ENCODE measurements at regions not wholly inside any gene's neighbourhood (a gene's known extent, or its start where the extent isn't known, plus 50 kb on each side); places are given as distances from the start of the nearest gene placed in this dataset.

DNA sequence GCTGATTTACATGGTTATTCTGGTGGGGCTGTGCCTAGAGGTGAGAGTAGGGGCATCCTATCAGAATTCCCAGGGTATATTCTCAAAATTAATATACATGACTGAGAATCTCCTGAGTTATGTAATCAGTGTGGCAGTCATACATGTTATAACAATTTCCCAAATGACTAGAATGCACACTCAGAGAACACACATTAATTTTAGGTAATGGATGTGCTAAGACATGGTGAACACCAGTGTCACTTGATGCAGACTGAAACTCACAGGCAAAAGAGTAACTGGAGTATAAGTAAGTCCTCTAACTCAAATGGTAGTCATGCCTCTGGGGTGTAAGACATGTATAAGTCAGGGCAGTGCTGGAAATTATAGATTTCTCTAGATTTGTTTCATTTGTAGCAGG is 1198.4 kb upstream of the CITED2 start:
- FAIRE-seq (no peak), DNase-seq (ENCODE audit: extremely low read depth in 1 of 4, low spot score in 3 of 4) (no peak), ATAC-seq (no peak; the same call in 2 of the 3 replicates)
- Histone ChIP-seq H3K9me1 (ENCODE audit: control insufficient read depth, insufficient read depth, low read length) (no peaks in the 10 kb centered on the region), H3K9me3 (replicated peaks; ENCODE audit: control insufficient read depth, insufficient read depth, low read depth, low read length) (no peaks in the 10 kb centered on the region), H3K36me3 (ENCODE audit: control insufficient read depth, insufficient read depth, low read length) (no peaks in the 10 kb centered on the region), H3K4me3 (no peak overlapping the region), H3K79me2 (ENCODE audit: control insufficient read depth, insufficient read depth, low read length) (no peaks in the 10 kb centered on the region), H3K4me1 (replicated peaks in 1 of 2; ENCODE audit: control insufficient read depth in 2 of 2, insufficient read depth in 2 of 2, low read length in 2 of 2) (no peaks in the 10 kb centered on the region), H3K27me3 (ENCODE audit: control insufficient read depth in 2 of 2, insufficient read depth in 2 of 2, low read length in 2 of 2) (no peaks in the 10 kb centered on the region), H3K4me2 (ENCODE audit: insufficient read depth, low read length) (no peak overlapping the region), H2AFZ (ENCODE audit: low read depth, low read length) (no peak overlapping the region), H3K9ac (ENCODE audit: insufficient read depth in 1 of 2, low read depth in 2 of 2, low read length in 2 of 2) (no peak overlapping the region), H4K20me1 (replicated peaks; ENCODE audit: control insufficient read depth, insufficient read depth, low read length) (no peaks in the 10 kb centered on the region), H3K27ac (ENCODE audit: extremely low read depth, low read depth, low read length) (no peak overlapping the region)
- in situ Hi-C loops (cut with MboI) (no loop called here), intact Hi-C loops (cut with micrococcal nuclease) (no loop called here)
- CTCF ChIA-PET (ENCODE audit: low intra/inter-chr PET ratio), result no interaction called here
- POLR2A ChIA-PET, result no interaction called here
- TF ChIP-seq CBX3 (IDR thresholded peaks at IDR 0.05; ENCODE audit: borderline replicate concordance in 1 of 2, low read length in 2 of 2) (no peak), XRCC5 (IDR thresholded peaks at IDR 0.05; ENCODE audit: low read depth, low read length) (no peak), MAZ (CRISPR knock-in tag; conservative IDR thresholded peaks at IDR 0.05 in 1 of 2, IDR thresholded peaks at IDR 0.05 in 1 of 2) (no peak), ATF7 (IDR thresholded peaks at IDR 0.05) (no peak), RBM39 (optimal IDR thresholded peaks at IDR 0.05; ENCODE audit: low read depth, low read length) (no peak)
- BruUV-seq (replicated peaks), result no TSS peak

DNA sequence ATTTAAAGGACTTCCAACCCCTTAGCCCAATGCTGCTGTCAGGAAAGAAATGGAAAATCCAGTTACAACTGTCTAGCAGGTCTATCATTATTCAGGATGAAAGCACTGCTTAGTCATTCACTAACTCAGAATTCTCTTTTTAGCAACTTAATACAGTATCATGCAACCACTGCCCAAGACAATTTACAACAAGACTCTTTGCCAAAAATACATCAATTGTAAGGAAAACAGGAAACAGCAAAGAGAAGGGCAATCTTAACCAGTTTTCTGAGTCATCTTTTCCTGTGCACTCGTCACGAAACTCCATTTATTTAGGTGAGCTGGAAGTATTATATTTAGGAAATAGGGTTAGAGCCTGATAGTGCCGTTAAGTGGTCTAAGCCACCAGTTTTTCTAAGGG is 1197.7 kb upstream of the CITED2 start:
- no peak overlapping the region for H2AFZ ChIP-seq (ENCODE audit: low read depth, low read length)
- no peak for DNase-seq (ENCODE audit: extremely low read depth in 1 of 4, low spot score in 3 of 4)
- intact Hi-C loops (cut with micrococcal nuclease), result no loop called here
- ChIA-PET CTCF (ENCODE audit: low intra/inter-chr PET ratio) (no interaction called here), POLR2A (no interaction called here)
- H3K27ac ChIP-seq (ENCODE audit: extremely low read depth, low read depth, low read length), result no peak overlapping the region
- no peaks in the 10 kb centered on the region for H3K9me1 ChIP-seq (ENCODE audit: control insufficient read depth, insufficient read depth, low read length)
- FAIRE-seq, result no peak
- peaks cover 3% of the 10 kb centered on the region; the same call in 1 of the 3 replicates for H3K36me3 ChIP-seq (ENCODE audit: control insufficient read depth, insufficient read depth, low read length)
- H4K20me1 ChIP-seq (replicated peaks; ENCODE audit: control insufficient read depth, insufficient read depth, low read length), result no peaks in the 10 kb centered on the region
- in situ Hi-C loops (cut with MboI), result no loop called here
- no peaks in the 10 kb centered on the region for H3K4me1 ChIP-seq (replicated peaks in 1 of 2; ENCODE audit: control insufficient read depth in 2 of 2, insufficient read depth in 2 of 2, low read length in 2 of 2)
- no peak overlapping the region for H3K4me3 ChIP-seq
- no peak for ATAC-seq
- no peak overlapping the region for H3K4me2 ChIP-seq (ENCODE audit: insufficient read depth, low read length)
- no peak overlapping the region for H3K9ac ChIP-seq (ENCODE audit: insufficient read depth in 1 of 2, low read depth in 2 of 2, low read length in 2 of 2)
- no TSS peak for BruUV-seq (replicated peaks)
- no peaks in the 10 kb centered on the region for H3K27me3 ChIP-seq (ENCODE audit: control insufficient read depth in 2 of 2, insufficient read depth in 2 of 2, low read length in 2 of 2)
- no peaks in the 10 kb centered on the region for H3K79me2 ChIP-seq (ENCODE audit: control insufficient read depth, insufficient read depth, low read length)
- 41% methylated on average over 3 of the region's 3 CpGs for whole genome bisulfite sequencing (ENCODE audit: insufficient coverage, low coverage, missing lambda C conversion rate)
- no peaks in the 10 kb centered on the region for H3K9me3 ChIP-seq (replicated peaks; ENCODE audit: control insufficient read depth, insufficient read depth, low read depth, low read length)
- TF ChIP-seq RFX5 (IDR thresholded peaks at IDR 0.05; ENCODE audit: low read depth, low read length) (no peak), CXXC5 (CRISPR knock-in tag; IDR thresholded peaks at IDR 0.05) (no peak), NR4A1 (CRISPR knock-in tag; IDR thresholded peaks at IDR 0.05) (no peak), NR4A1 (tag; IDR thresholded peaks at IDR 0.05) (no peak), ZFP30 (CRISPR knock-in tag; IDR thresholded peaks at IDR 0.05; ENCODE audit: borderline replicate concordance) (no peak)
- TF ChIP-seq, protein P1, sequence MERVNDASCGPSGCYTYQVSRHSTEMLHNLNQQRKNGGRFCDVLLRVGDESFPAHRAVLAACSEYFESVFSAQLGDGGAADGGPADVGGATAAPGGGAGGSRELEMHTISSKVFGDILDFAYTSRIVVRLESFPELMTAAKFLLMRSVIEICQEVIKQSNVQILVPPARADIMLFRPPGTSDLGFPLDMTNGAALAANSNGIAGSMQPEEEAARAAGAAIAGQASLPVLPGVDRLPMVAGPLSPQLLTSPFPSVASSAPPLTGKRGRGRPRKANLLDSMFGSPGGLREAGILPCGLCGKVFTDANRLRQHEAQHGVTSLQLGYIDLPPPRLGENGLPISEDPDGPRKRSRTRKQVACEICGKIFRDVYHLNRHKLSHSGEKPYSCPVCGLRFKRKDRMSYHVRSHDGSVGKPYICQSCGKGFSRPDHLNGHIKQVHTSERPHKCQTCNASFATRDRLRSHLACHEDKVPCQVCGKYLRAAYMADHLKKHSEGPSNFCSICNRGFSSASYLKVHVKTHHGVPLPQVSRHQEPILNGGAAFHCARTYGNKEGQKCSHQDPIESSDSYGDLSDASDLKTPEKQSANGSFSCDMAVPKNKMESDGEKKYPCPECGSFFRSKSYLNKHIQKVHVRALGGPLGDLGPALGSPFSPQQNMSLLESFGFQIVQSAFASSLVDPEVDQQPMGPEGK (CRISPR knock-in tag; IDR thresholded peaks at IDR 0.05; ENCODE audit: borderline replicate concordance), result no peak

Data from K562 (cell line).